ENCODE measurements at regions not wholly inside any gene's neighbourhood (a gene's known extent, or its start where the extent isn't known, plus 50 kb on each side); places are given as distances from the start of the nearest gene placed in this dataset.

DNA sequence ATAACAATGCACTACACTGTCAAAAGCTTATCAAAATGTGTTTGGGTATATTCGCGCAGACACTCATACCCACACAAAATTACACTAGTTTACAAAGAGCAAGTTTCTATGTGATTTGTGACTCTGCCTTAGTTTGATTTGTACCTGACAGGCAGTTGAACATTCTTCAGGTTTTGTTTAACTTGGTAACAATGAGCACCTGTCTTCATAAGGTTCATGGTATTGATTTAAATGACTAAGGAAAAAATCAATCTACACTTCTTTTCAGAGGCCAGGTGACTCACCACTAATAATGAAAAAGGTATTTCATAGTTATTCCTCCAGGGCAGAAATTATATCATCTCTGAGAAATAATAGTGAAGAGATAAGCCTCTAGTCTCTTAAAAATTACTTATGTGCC, 1114.6 kb upstream of the AGA start:
- Histone ChIP-seq H3F3A (ENCODE audit: insufficient read depth, low read length) (no peaks in the 10 kb centered on the region), H3K27me3 (replicated peaks; ENCODE audit: insufficient read depth, low read length) (no peaks in the 10 kb centered on the region), H3K4me1 (ENCODE audit: low read length) (no peaks in the 10 kb centered on the region), H4K20me1 (ENCODE audit: insufficient read depth, low read length) (no peaks in the 10 kb centered on the region), H3K4me3 (ENCODE audit: low read length) (no peak overlapping the region), H3K36me3 (replicated peaks; ENCODE audit: insufficient read depth, low read length) (no peaks in the 10 kb centered on the region), H3K27ac (ENCODE audit: low read length) (no peak overlapping the region), H3K9ac (ENCODE audit: low read length) (no peak overlapping the region), H2AFZ (ENCODE audit: low read length) (no peak overlapping the region), H3K4me2 (ENCODE audit: low read depth, low read length) (no peak overlapping the region), H3K9me2 (replicated peaks; ENCODE audit: insufficient read depth, low read length) (no peaks in the 10 kb centered on the region), H3K9me3 (replicated peaks; ENCODE audit: insufficient read depth, low read length) (no peaks in the 10 kb centered on the region), H3K79me2 (ENCODE audit: low read length) (no peaks in the 10 kb centered on the region)
- TF ChIP-seq, protein P1, sequence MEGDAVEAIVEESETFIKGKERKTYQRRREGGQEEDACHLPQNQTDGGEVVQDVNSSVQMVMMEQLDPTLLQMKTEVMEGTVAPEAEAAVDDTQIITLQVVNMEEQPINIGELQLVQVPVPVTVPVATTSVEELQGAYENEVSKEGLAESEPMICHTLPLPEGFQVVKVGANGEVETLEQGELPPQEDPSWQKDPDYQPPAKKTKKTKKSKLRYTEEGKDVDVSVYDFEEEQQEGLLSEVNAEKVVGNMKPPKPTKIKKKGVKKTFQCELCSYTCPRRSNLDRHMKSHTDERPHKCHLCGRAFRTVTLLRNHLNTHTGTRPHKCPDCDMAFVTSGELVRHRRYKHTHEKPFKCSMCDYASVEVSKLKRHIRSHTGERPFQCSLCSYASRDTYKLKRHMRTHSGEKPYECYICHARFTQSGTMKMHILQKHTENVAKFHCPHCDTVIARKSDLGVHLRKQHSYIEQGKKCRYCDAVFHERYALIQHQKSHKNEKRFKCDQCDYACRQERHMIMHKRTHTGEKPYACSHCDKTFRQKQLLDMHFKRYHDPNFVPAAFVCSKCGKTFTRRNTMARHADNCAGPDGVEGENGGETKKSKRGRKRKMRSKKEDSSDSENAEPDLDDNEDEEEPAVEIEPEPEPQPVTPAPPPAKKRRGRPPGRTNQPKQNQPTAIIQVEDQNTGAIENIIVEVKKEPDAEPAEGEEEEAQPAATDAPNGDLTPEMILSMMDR (IDR thresholded peaks at IDR 0.05; ENCODE audit: low read length): no peak
- TF ChIP-seq EZH2 (optimal IDR thresholded peaks at IDR 0.05; ENCODE audit: low read depth, low read length): no peak
- no peak for TF ChIP-seq EZH2phosphoT487 (IDR thresholded peaks at IDR 0.05; ENCODE audit: low read length)
- DNase-seq: no peak

DNA sequence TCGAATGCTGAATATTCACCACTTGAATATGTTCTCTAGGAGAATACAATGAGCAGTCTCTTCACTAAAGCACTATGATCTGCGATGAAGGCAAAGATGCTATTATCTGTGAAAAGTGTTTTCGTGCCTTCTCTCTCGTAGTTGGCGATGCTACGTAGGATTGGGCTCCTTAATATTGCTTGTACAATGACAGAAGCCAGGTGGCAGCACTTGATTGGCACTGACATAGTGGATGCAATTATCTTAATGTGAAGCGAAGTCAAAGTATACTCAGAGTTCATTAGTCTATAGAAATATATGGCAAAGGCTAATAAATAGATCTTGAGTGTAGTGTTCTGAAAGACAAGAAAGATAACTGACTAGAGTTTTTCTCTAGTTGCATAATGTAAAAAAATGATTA, 1135.7 kb upstream of the AGA start:
- Histone ChIP-seq H4K20me1 (ENCODE audit: insufficient read depth, low read length) (no peaks in the 10 kb centered on the region), H3K9me3 (replicated peaks; ENCODE audit: insufficient read depth, low read length) (no peaks in the 10 kb centered on the region)
- no peak for DNase-seq

DNA sequence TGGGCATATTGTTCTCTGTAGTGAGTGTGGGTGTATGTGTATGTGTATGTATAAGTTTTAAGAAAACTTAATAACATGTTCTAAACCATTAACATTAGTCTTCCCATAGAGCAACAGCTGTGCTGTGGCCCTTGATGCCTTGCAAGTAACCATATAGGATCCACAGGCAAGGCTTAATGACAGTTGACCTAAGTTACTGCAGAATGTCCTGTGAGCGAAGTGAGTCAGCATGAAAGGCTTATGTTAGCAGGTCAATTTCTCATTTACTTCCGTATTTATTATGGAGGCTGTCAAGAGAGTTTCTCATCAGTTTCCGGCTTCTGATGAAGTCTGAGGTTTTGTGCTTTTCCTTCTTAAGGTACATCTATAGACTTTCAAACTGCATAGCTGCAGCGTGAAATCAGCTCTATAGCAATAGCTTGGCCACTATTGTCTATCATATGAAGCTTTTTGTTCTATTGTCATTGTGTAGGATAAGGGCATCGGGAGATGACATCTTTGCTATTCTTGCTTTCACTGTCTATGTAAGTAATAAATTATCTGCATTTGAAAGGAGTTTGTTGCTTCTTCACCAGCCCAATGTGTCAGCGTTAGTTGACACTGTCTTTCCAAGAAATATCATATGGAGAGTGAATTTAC, 1153.4 kb upstream of the AGA start:
- Histone ChIP-seq H4K20me1 (ENCODE audit: insufficient read depth, low read length) (no peaks in the 10 kb centered on the region), H3K79me2 (ENCODE audit: low read length) (no peaks in the 10 kb centered on the region), H3K4me3 (ENCODE audit: low read length) (no peak overlapping the region), H3K9me3 (replicated peaks; ENCODE audit: insufficient read depth, low read length) (no peaks in the 10 kb centered on the region), H3K36me3 (replicated peaks; ENCODE audit: insufficient read depth, low read length) (no peaks in the 10 kb centered on the region), H3K9ac (ENCODE audit: low read length) (no peak overlapping the region), H3K4me1 (ENCODE audit: low read length) (no peaks in the 10 kb centered on the region), H3K27me3 (replicated peaks; ENCODE audit: insufficient read depth, low read length) (no peaks in the 10 kb centered on the region), H3F3A (ENCODE audit: insufficient read depth, low read length) (no peaks in the 10 kb centered on the region), H3K27ac (ENCODE audit: low read length) (no peak overlapping the region), H3K4me2 (ENCODE audit: low read depth, low read length) (no peak overlapping the region), H3K9me2 (replicated peaks; ENCODE audit: insufficient read depth, low read length) (no peaks in the 10 kb centered on the region), H2AFZ (ENCODE audit: low read length) (no peak overlapping the region)
- TF ChIP-seq EZH2phosphoT487 (IDR thresholded peaks at IDR 0.05; ENCODE audit: low read length): no peak
- TF ChIP-seq EZH2 (optimal IDR thresholded peaks at IDR 0.05; ENCODE audit: low read depth, low read length): no peak
- TF ChIP-seq, protein P1 (IDR thresholded peaks at IDR 0.05; ENCODE audit: low read length): no peak
- DNase-seq: no peak

More for the DNA sequence above, 1135.7 kb upstream of the AGA start:
- Histone ChIP-seq H3K36me3 (replicated peaks; ENCODE audit: insufficient read depth, low read length) (no peaks in the 10 kb centered on the region), H3K4me1 (ENCODE audit: low read length) (no peaks in the 10 kb centered on the region), H3K4me3 (ENCODE audit: low read length) (no peak overlapping the region), H3K27ac (ENCODE audit: low read length) (no peak overlapping the region), H3K27me3 (replicated peaks; ENCODE audit: insufficient read depth, low read length) (no peaks in the 10 kb centered on the region), H3K9me2 (replicated peaks; ENCODE audit: insufficient read depth, low read length) (no peaks in the 10 kb centered on the region), H3F3A (ENCODE audit: insufficient read depth, low read length) (no peaks in the 10 kb centered on the region), H3K79me2 (ENCODE audit: low read length) (no peaks in the 10 kb centered on the region), H3K4me2 (ENCODE audit: low read depth, low read length) (no peak overlapping the region), H3K9ac (ENCODE audit: low read length) (no peak overlapping the region), H2AFZ (ENCODE audit: low read length) (no peak overlapping the region)
- TF ChIP-seq EZH2 (optimal IDR thresholded peaks at IDR 0.05; ENCODE audit: low read depth, low read length) (no peak), EZH2phosphoT487 (IDR thresholded peaks at IDR 0.05; ENCODE audit: low read length) (no peak)
- TF ChIP-seq, protein P1 (IDR thresholded peaks at IDR 0.05; ENCODE audit: low read length): no peak

All from MM.1S (cell line).